HL-60/S4 treated with phorbol 12-myristate 13-acetate at 8.2 ng/mL for 4 days and 3 days (cell line): ENCODE measurements at regions not wholly inside any gene's neighbourhood (a gene's known extent, or its start where the extent isn't known, plus 50 kb on each side); places are given as distances from the start of the nearest gene placed in this dataset.
"Not testable (repeated sequence)": the region's sequence is repeated elsewhere in the genome, so short reads cannot be mapped to it uniquely, and the experiment has no call there.

ENCODE experiments used
- in situ Hi-C: fragments of 300-500 bp; cut with MboI; formaldehyde crosslinking; loops from 2 replicates; pipeline ENCODE4 v1.15.0; 2022; ENCODE audit warnings: low sequenced_read_pairs

- in situ Hi-C loops: no loop called here
Measured at GRCh38 chr22:35178446-35178845, 78.8 kb upstream of the HMGXB4 start.

- in situ Hi-C loops: no loop called here
Measured at GRCh38 chr22:35183917-35184316, 73.4 kb upstream of the HMGXB4 start.

GRCh38 chr22:35186492-35186891 lies 70.8 kb upstream of the HMGXB4 start:
- in situ Hi-C loops: no loop called here

DNA sequence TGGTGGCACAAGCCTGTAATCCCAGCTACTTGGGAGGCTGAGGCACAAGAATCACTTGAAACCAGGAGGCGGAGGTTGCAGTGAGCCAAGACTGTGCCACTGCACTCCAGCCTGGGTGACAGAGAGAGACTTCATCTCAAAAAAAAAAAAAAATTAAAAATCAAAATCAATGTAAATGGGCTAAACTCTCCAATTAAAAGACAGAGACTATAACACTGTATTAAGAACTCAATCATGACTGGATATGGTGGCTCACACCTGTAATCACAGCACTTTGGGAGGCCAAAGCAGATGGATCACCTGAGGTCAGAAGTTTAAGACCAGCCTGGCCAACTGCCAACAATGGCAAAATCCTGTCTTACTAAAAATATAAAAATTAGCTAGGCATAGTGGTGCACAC lies 68.4 kb upstream of the HMGXB4 start:
- in situ Hi-C loops: not testable (repeated sequence)

DNA sequence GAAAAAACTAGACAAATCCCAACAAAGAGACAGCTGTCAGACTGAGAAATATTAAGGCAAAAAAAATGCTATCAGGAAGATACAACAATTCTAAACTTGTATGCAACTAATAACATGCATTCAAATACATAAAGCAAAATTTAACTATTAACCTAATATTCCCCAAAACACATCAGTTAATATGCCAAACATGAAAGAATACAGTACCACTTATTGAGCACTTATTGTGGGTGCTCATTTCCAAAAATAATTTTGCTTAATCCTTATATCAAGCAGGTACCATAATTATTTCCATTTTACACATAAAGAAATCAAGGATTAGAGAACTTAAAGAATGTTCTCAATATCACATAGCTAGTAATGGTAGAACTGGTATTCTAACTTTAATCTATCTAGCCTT lies 67.7 kb upstream of the HMGXB4 start:
- in situ Hi-C loops: no loop called here

GRCh38 chr22:35191412-35191811 lies 65.9 kb upstream of the HMGXB4 start:
- in situ Hi-C loops: no loop called here

DNA sequence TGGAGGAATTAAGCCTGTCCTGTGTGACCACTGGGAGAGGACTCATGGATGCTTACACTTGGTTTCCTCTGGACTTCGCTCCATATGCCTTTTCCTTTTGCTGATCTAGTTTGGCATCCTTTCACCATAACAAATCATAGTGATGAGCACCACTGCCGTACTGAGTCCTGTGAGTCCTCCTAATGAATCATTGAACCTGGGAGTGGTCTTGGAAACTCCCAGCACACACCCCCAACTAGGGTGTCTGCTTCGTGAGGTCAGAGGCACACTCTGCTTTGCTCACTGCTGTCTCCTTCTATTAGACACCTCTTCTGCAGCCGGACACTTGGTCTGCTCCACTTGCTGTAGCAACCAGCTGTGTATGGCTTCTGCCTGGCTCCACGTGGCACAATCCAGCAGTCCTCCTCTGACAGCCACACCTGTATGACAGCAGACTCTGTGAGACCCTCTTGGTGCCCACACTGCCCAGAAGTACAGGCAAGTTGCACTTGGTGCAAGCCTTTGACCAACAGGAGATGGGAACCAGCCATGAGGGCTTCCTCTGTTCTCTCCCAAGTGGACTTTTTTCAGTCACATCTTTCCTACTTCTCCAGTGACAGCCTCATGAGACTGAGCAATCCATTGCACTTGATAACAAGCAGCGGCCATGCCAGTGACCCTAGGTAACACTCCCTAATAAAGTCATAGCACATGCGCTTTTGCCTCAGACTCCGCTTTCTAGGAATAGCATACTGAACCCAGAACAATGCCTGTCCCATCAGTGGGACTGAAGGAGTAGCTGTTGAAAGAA lies 65.0 kb upstream of the HMGXB4 start:
- in situ Hi-C loops: no loop called here

GRCh38 chr22:35195226-35195625 lies 62.1 kb upstream of the HMGXB4 start:
- in situ Hi-C loops: no loop called here

- in situ Hi-C loops: no loop called here
Measured at GRCh38 chr22:35195821-35196220, 61.5 kb upstream of the HMGXB4 start.

- in situ Hi-C loops: no loop called here
Measured at GRCh38 chr22:35197071-35197470, 60.2 kb upstream of the HMGXB4 start.

GRCh38 chr22:35197886-35198285 lies 59.4 kb upstream of the HMGXB4 start:
- in situ Hi-C loops: no loop called here

DNA sequence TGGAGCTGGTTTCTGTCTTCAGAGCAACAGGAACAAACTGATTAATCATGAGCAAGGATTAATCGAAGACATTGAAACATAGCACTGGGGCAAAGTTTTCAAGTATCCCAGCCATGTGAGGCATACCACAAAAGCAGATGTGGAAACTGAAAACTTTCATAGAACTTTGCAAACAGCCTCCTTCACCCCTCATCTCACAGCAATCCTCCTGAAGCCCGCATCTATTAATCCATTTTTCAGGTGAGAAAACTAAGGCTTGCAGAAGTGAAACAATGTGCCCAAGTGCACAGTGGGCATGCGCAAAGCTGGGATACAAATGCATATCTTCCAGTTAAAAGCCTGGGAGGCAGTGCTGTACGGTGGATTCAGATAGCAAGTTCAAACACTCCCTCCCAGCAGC lies 58.6 kb upstream of the HMGXB4 start:
- in situ Hi-C loops: no loop called here

DNA sequence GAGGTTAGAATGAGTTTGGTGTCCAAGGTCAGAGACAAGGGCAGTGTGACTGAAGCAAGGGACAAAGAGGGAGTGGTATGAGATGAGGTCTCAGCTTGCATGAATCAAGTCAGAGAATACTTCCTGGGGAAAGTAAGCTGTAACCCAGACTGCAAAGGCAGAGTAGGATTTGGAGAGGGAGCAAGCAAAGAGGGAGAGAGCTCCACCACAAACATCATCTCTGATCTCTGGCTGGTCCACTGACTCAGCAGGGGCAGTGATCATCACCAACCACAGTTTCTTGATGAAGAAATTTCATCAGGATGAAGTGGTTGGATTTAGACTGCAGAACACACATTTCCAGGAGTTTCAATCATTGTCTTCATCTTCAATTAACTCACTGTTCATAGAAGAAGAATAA lies 54.9 kb upstream of the HMGXB4 start:
- in situ Hi-C loops: no loop called here

- in situ Hi-C loops: no loop called here
Measured at GRCh38 chr22:35203583-35203982, 53.7 kb upstream of the HMGXB4 start.

- in situ Hi-C loops: no loop called here
Measured at GRCh38 chr22:35204807-35205775, 52.2 kb upstream of the HMGXB4 start.

- in situ Hi-C loops: no loop called here
Measured at GRCh38 chr22:35205961-35206360, 51.3 kb upstream of the HMGXB4 start.

DNA sequence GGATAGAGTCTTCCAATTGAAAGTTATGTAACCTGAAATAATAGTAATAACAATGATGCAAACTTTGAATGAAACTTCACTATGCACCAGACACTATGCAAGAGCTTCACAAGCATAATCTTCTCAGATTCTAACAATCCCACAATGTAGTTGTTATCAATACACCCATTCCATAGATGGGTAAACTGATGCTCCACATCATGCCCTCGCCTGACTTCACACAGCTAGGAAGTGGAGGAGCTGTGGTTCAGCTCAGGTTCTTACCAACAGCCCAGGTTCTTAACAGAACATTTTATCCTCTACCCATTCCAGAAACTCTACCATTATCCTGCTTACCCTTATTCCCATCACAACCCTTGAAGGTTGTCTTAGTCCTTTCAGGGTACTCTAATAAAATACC lies 50.4 kb upstream of the HMGXB4 start:
- in situ Hi-C loops: no loop called here
